DOHH2 (cell line): ENCODE measurements at regions not wholly inside any gene's neighbourhood (a gene's known extent, or its start where the extent isn't known, plus 50 kb on each side); places are given as distances from the start of the nearest gene placed in this dataset.

Experiments used
- H3F3A ChIP-seq: fragments of 200-600 bp; sonication (generic), shearing (Covaris generic); 2 replicates; pipeline ENCODE4 v1.6.0; 2016; ENCODE audit warnings: antibody characterized with exemption, mild to moderate bottlenecking; ENCODE audit not compliant: control insufficient read depth, insufficient read depth
- H3K27ac ChIP-seq: fragments of 200-600 bp; sonication (generic); 2 replicates; pipeline ENCODE4 v1.5.1; 2014; ENCODE audit warnings: low read depth, mild to moderate bottlenecking, low read length, moderate library complexity
- H3K27me3 ChIP-seq: fragments of 200-600 bp; sonication (generic); 2 replicates; pipeline ENCODE4 v1.6.1; 2014; ENCODE audit warnings: mild to moderate bottlenecking, low read length, mixed read lengths; ENCODE audit not compliant: control insufficient read depth
- H3K36me3 ChIP-seq: fragments of 200-600 bp; sonication (generic); 2 replicates; pipeline ENCODE4 v1.6.1; 2014; ENCODE audit warnings: mild to moderate bottlenecking, low read length, moderate library complexity, mixed read lengths; ENCODE audit not compliant: control insufficient read depth
- H3K4me1 ChIP-seq: fragments of 200-600 bp; sonication (generic); 2 replicates; pipeline ENCODE4 v1.6.1; 2014; ENCODE audit warnings: mild to moderate bottlenecking, low read length, mixed read lengths; ENCODE audit not compliant: control insufficient read depth
- H3K4me2 ChIP-seq: fragments of 200-600 bp; sonication (generic); 2 replicates; pipeline ENCODE4 v1.6.0; 2014; ENCODE audit warnings: mild to moderate bottlenecking, low read length, moderate library complexity
- H3K4me3 ChIP-seq: fragments of 200-600 bp; sonication (generic); 2 replicates; pipeline ENCODE4 v1.5.1; 2014; ENCODE audit warnings: mild to moderate bottlenecking, low read length, mixed read lengths
- H3K79me2 ChIP-seq: fragments of 200-600 bp; sonication (generic); 2 replicates; pipeline ENCODE4 v1.6.1; 2014; ENCODE audit warnings: mild to moderate bottlenecking, low read length, mixed read lengths; ENCODE audit not compliant: control insufficient read depth
- H3K9me2 ChIP-seq: fragments of 200-600 bp; sonication (generic); replicated peaks from 2 replicates; pipeline ENCODE4 v1.6.1; 2014; ENCODE audit warnings: mild to moderate bottlenecking, low read length, mixed read lengths; ENCODE audit not compliant: control insufficient read depth
- H3K9me3 ChIP-seq: fragments of 200-600 bp; sonication (generic); 2 replicates; pipeline ENCODE4 v1.6.1; 2014; ENCODE audit warnings: antibody characterized with exemption, low read length, mixed read lengths; ENCODE audit not compliant: control insufficient read depth, insufficient read depth
- H4K20me1 ChIP-seq: fragments of 200-600 bp; sonication (generic); 2 replicates; pipeline ENCODE4 v1.6.0; 2014; ENCODE audit warnings: low read depth, mild to moderate bottlenecking, antibody characterized with exemption, low read length, moderate library complexity; ENCODE audit not compliant: control insufficient read depth, insufficient read depth
- CTCF ChIP-seq: fragments of 200-600 bp; sonication (generic); IDR thresholded peaks from one replicate; pipeline ENCODE4 v1.5.1; 2014; ENCODE audit warnings: antibody characterized with exemption, mild to moderate bottlenecking, low read depth, low read length; ENCODE audit not compliant: poor library complexity, severe bottlenecking
- EZH2phosphoT487 ChIP-seq: fragments of 200-600 bp; sonication (generic); IDR thresholded peaks from 2 replicates; pipeline ENCODE4 v1.6.1; 2017; ENCODE audit warnings: borderline replicate concordance, mild to moderate bottlenecking, antibody characterized with exemption, low read length, moderate library complexity, mixed read lengths

- H3K27ac ChIP-seq, result no peak overlapping the region
- no peaks in the 10 kb centered on the region for H4K20me1 ChIP-seq
Observed at GRCh38 chr20:20859510-20859909, 147.1 kb upstream of the RALGAPA2 start.

GRCh38 chr20:20856956-20857355 is 144.5 kb upstream of the RALGAPA2 start:
- Histone ChIP-seq H3K27ac (no peak overlapping the region), H3K9me2 (no peaks in the 10 kb centered on the region), H3K4me3 (no peak overlapping the region), H4K20me1 (no peaks in the 10 kb centered on the region), H3K79me2 (no peaks in the 10 kb centered on the region), H3K4me1 (no peaks in the 10 kb centered on the region), H3K4me2 (no peak overlapping the region), H3F3A (no peaks in the 10 kb centered on the region), H3K9me3 (no peaks in the 10 kb centered on the region), H3K27me3 (no peaks in the 10 kb centered on the region), H3K36me3 (no peaks in the 10 kb centered on the region)
- TF ChIP-seq EZH2phosphoT487, result no peak
- TF ChIP-seq CTCF, result no peak

More at GRCh38 chr20:20859510-20859909, 147.1 kb upstream of the RALGAPA2 start:
- Histone ChIP-seq H3K4me2 (no peak overlapping the region), H3K4me3 (no peak overlapping the region), H3K4me1 (no peaks in the 10 kb centered on the region), H3F3A (no peaks in the 10 kb centered on the region), H3K79me2 (no peaks in the 10 kb centered on the region), H3K27me3 (no peaks in the 10 kb centered on the region), H3K36me3 (no peaks in the 10 kb centered on the region), H3K9me3 (no peaks in the 10 kb centered on the region), H3K9me2 (no peaks in the 10 kb centered on the region)
- TF ChIP-seq EZH2phosphoT487 (no peak), CTCF (no peak)

- H3K4me3 ChIP-seq, result no peak overlapping the region
- no peaks in the 10 kb centered on the region for H3K79me2 ChIP-seq
- no peaks in the 10 kb centered on the region for H3K9me2 ChIP-seq
- no peak overlapping the region for H3K4me2 ChIP-seq
- H4K20me1 ChIP-seq, result no peaks in the 10 kb centered on the region
- no peak overlapping the region for H3K27ac ChIP-seq
- H3K36me3 ChIP-seq, result no peaks in the 10 kb centered on the region
- H3F3A ChIP-seq, result no peaks in the 10 kb centered on the region
- no peaks in the 10 kb centered on the region for H3K4me1 ChIP-seq
- H3K9me3 ChIP-seq, result no peaks in the 10 kb centered on the region
- TF ChIP-seq CTCF (no peak), EZH2phosphoT487 (no peak)
- no peaks in the 10 kb centered on the region for H3K27me3 ChIP-seq
Observed at GRCh38 chr20:20856306-20856705, 143.9 kb upstream of the RALGAPA2 start.

- H3K9me2 ChIP-seq, result no peaks in the 10 kb centered on the region
- no peaks in the 10 kb centered on the region for H3K4me1 ChIP-seq
- H3K4me2 ChIP-seq, result no peak overlapping the region
- no peaks in the 10 kb centered on the region for H3K79me2 ChIP-seq
- H3K36me3 ChIP-seq, result no peaks in the 10 kb centered on the region
- H3K9me3 ChIP-seq, result no peaks in the 10 kb centered on the region
- TF ChIP-seq CTCF, result no peak
- TF ChIP-seq EZH2phosphoT487, result no peak
- H4K20me1 ChIP-seq, result no peaks in the 10 kb centered on the region
- H3K27me3 ChIP-seq, result no peaks in the 10 kb centered on the region
- H3F3A ChIP-seq, result no peaks in the 10 kb centered on the region
- H3K4me3 ChIP-seq, result no peak overlapping the region
- no peak overlapping the region for H3K27ac ChIP-seq
Observed at GRCh38 chr20:20851385-20851784, 138.9 kb upstream of the RALGAPA2 start.
